Skin of body (tissue), 1 donor: ENCODE measurements at regions not wholly inside any gene's neighbourhood (a gene's known extent, or its start where the extent isn't known, plus 50 kb on each side); places are given as distances from the start of the nearest gene placed in this dataset.
"Not testable (repeated sequence)": the region's sequence is repeated elsewhere in the genome, so short reads cannot be mapped to it uniquely, and the experiment has no call there.

ENCODE experiments used
- DNase-seq: peaks from one replicate; lab custom pipeline; 2025; lab: John Stamatoyannopoulos, UW

DNA sequence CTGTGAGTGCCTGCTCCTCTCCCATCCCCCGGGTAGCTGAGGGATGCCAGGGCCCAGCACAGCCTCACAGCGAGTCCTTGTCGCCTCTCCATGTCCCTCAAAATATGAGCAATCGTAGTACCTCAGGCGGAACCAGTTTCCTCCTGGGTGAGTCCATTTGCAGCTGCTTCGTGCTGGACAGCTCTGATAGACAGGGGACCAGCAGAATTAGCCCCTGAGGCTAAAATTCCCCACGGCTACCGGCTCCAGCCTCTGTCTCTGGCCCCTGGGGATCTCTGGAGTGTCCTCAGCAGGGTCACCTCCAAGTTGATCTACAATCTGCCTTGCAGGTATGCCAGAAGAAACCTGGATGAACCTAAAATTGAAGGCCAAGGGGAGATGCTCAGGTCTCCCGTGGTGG is 115.8 kb upstream of the FBXL7 start:
- DNase-seq: no peak

DNA sequence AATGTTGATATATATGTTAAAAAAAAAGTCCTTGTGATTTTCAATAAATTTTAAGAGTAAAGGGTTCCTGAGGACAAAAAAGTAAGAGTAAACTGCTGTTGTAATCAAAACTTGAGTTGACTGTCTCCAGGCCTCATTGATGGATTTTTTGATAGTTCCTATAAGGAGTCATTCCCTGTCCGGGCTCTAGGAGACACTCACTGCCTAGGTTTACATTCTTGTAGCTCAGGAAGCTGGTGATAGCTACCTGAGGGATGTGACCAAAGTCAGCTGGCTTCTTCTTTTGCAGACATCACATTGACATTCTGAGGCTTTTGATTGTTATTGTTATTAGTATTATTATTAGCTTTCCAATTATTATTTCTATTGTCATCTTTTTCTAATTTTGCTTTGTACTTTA is 116.5 kb upstream of the FBXL7 start:
- DNase-seq: no peak

GRCh38 chr5:15383021-15383420 is 117.0 kb upstream of the FBXL7 start:
- no peak for DNase-seq

DNA sequence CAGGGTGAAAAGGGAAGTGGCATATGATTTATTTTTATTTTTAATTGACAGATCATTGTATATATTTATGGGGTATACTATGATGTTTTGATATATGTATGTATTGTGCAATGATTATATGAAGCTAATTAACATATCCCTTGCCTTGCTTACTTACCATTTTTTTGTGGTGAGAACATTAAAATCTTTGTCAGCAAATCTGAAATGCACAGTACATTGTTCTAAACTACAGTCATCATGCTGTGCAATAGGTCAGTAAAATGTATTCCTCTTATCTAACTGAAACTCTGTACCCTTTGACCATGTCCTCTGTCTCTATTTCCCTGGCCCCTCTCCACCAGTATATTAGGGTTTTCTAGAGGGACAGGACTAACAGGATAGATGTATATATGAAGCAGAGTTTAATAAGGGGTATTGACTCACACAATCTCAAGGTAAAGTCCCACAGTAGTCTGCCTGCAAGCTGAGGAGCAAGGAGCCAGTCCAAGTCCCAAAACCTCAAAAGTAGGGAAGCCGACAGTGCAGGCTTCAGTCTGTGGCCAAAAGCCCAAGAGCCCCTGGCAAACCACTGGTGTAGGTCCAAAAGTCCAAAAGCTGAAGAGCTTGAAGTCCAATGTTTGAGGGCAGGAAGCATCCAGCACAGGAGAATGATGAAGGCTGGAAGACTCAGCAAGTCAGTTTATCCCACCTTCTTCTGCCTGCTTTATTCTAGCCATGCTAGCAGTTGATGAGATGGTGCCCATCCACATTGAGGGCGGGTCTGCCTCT is 122.2 kb upstream of the FBXL7 start:
- no peak for DNase-seq

GRCh38 chr5:15376803-15377202 is 123.2 kb upstream of the FBXL7 start:
- peak; percentile 3 for DNase-seq

- DNase-seq: no peak
Observed at GRCh38 chr5:15376088-15376487, 123.9 kb upstream of the FBXL7 start.

DNA sequence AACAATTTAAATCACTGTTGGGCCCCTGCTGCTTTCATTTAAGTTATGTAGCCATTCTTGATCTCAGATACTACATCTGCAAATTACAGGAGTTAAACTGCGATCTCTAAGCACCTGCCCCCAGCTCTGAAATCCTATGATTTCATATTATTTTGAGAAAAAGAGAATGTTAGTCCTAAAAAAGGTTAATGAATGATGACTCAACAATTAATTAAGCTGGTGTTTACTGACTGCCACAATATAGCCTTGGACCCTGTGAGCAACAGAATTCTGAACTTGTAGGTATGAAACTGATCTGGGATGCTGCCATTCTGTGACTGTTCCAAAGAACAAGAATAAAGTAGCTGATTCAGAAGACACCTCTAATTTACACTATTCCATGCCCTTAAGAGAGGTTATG is 124.4 kb upstream of the FBXL7 start:
- no peak for DNase-seq

GRCh38 chr5:15374886-15375285 is 125.1 kb upstream of the FBXL7 start:
- DNase-seq: no peak

- DNase-seq: no peak
Observed at GRCh38 chr5:15373151-15373550, 126.8 kb upstream of the FBXL7 start.

- peak; percentile 69 for DNase-seq
Observed at GRCh38 chr5:15371184-15371583, 128.8 kb upstream of the FBXL7 start.

DNA sequence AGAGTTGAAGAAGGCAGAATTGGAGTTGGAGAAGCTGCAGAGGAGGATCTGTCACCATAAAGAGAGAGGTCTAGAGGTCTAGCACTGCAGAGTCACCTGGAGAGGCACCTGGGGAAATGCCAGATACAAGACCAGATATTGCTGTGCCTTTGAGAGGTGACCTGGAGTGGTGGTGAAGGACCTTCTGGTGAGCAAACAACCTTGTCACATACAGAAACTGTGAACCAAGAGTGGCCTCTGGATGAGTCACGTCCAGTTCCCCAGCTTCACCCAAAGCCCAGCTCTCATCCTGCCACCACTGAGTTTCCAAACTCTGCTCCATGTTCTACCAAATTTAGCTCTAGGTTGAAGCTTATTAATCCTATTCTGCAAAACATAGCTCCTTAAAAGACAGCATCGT is 131.1 kb upstream of the FBXL7 start:
- no peak for DNase-seq

GRCh38 chr5:15367489-15367888 is 132.5 kb upstream of the FBXL7 start:
- DNase-seq: no peak

DNA sequence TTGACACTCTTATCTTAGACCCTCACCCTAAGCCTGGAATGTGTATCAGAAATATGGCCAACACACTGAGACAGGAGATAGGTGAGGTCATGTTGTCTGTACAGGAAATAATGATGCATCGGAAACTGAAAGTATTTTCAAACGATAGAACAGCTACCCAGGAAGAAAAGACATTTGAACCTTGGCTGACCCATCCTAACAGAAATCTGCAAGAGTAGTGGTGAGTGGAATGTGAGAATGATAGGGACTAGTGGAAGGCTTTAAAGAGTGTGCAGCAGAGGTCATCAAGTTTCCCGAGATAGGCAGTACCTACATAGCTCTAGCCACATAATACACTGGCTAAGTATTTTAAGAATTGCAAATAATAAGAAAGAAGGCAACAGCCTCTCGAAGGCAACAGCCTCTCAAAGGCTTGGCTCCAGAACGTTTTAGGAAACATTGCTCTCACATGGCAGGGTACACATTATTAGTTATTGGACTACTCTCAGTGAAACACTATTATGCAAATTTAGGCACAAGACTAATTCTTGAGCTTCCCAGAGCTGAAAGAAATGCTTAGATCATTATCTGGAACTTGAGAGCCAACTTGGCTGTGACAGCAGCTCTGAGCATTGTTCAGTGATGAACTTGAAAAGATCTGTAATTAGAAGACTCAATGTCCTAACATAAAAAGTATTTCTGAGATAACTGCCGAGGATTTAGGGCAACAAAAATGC is 133.1 kb upstream of the FBXL7 start:
- DNase-seq: peak; percentile 57

DNA sequence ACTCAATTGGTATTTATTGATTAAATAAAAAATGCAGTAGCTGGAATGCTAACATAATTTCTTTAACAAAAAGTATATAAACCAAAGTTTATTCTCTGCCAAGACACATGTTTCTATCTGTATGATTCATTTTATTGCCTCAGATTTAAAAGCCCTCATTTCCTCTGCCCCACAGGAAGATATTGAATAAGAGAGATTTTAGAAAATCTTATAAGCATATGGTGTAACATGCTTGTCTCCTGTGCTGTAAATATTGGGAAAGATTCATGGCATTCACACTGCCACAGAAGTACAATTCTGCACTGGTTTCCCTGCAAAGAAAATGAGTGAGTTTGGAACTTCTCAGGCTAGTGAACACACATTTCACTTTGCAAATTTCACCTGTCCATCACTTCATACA is 134.9 kb upstream of the FBXL7 start:
- DNase-seq: no peak

DNA sequence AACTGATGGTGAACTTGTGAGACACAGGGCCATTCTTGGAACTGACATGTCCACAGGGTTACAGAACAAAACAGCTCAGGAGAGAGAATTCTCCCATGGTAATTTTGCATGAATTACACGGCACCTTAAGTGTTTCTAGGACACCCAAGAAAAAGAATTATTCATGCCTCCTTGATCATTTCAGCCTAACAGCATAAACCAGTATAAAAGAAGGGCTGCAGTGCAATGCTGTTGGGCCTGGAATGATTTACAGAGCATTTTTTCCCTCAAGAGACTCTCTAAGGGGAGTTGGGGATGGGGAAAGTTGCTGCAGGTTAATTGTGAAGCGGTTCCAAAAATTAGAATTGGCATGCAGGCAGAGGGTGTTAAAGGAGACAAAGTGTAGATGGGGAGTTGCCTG is 136.4 kb upstream of the FBXL7 start:
- DNase-seq: no peak

DNA sequence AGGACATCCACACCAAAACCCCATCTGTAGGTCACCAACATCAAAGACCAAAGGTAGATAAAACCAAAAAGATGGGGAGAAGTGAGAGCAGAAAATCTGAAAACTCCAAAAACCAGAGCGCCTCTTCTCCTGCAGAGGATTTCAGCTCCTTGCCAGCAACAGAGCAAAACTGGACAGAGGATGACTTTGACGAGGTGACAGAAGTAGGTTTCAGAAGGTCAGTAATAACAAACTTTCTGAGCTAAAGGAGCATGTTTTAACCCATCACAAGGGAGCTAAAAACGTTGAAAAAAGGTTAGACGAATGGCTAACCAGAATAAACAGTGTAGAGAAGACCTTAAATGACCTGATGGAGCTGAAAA is 142.9 kb upstream of the FBXL7 start:
- DNase-seq: not testable (repeated sequence)

DNA sequence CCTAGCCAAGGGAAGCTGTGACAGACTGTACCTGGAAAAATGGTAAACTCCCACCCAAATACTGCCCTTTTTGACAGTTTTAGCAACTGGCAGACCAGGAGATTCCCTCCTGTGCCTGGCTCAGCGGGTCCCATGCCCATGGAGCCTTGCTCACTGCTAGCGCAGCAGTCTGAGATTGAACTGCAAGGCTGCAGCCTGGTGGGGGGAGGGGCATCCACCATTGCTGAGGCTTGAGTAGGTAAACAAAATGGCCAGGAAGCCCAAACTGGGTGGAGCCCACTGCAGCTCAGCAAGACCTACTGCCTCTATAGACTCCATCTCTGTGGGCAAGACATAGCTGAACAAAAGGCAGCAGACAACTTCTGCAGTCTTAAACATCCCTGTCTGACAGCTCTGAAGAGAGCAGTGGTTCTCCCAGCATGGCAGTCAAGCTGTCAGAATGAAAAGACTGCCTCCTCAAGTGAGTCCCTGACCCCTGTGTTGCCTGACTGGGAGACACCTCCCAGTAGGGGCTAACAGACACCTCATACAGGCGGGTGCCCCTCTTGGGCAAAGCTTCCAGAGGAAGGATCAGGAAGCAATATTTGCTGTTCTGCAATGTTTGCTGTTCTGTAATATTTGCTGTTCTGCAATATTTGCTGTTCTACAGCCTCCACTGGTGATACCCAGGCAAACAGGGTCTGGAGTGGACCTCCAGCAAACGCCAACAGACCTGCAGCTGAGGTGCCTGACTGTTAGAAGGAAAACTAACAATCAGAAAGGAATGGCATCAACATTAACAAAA is 143.5 kb upstream of the FBXL7 start:
- not testable (repeated sequence) for DNase-seq

- peak; percentile 89 for DNase-seq
Observed at GRCh38 chr5:15354021-15354420, 146.0 kb upstream of the FBXL7 start.

- DNase-seq: no peak
Observed at GRCh38 chr5:15353086-15353645, 146.8 kb upstream of the FBXL7 start.

DNA sequence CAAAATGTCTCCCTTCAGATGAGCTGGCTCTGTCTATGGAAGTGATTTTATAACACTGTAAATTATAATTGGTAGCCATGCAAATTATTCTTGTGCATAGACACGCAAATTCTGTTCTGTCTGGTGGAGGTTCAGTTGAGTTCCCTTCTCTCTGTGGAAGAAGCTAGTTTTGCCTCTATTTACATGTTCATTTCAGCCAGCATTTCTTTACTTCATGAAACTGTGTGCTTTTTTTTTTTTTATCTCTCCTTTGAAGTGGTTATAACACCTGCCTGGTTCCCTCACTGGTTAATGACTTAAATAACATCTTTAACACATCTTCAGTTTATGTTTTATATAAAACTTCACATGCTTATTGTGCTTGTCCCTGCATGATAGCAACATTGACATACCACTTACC is 149.4 kb upstream of the FBXL7 start:
- DNase-seq: no peak

DNA sequence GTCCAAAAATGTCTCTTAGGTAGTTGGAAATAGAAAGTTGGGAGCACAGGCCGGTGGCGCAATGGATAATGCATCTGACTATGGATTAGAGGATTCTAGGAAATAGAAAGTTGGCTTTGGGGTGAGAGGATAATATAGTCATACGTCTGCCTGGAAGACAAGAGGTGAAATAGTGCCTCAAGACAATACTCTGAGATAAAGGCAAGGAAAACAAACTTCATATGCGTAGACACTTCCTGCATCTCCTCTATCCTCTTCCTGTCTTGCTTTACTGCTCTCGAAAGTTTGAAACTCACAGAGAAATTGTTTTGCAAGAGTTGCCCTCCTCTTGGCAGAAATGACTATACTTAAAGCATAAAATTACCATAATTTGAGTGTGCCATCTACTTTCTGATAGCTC is 153.2 kb upstream of the FBXL7 start:
- no peak for DNase-seq

DNA sequence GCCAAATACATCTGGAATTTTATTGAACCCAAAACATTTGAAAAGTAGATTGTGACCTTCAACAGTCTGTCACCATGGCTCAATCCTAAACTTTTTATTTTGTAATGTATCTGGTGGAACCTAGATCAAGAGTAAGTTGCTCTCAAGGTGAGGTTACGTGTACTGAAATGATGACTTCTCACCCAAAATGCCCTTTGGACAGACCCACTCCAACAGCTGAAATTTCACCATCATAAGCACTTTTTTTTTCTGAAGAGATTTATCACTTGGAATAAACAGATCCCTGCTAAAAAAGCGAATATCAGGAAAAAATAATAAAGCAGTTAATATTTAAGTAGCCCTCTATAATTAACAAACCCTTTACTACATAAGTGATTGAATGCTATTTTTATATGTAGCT is 155.0 kb upstream of the FBXL7 start:
- no peak for DNase-seq
